Panc1 (cell line): ENCODE measurements at regions not wholly inside any gene's neighbourhood (a gene's known extent, or its start where the extent isn't known, plus 50 kb on each side); places are given as distances from the start of the nearest gene placed in this dataset.
"Not testable (repeated sequence)": the region's sequence is repeated elsewhere in the genome, so short reads cannot be mapped to it uniquely, and the experiment has no call there.

Experiments
- ATAC-seq: fragments of 200-7000 bp; cut with Tn5 transposase; 2 replicates; pipeline ENCODE4 v1.9.1; 2020; ENCODE audit warnings: mild to moderate bottlenecking, moderate library complexity
- BruUV-seq: library from RNA; stranded (reverse); fragments of 400-500 nt; replicated peaks from 2 replicates; lab custom pipeline; 2021; lab: Mats Ljungman, UMichigan
- CTCF ChIA-PET: fragments of 300-600 bp; sonication (Branson Sonifier 250); formaldehyde crosslinking; loops from one replicate; lab custom pipeline; 2022; ENCODE audit warnings: antibody characterized with exemption; lab: Charles Lee
- POLR2A ChIA-PET: fragments of 300-600 bp; sonication (Branson Sonifier 250); formaldehyde crosslinking; loops from one replicate; lab custom pipeline; 2022; ENCODE audit warnings: antibody characterized with exemption; lab: Charles Lee
- DNase-seq: peaks from one replicate; pipeline ENCODE4 v3.0.0-alpha.2; 2010; ENCODE audit warnings: low read depth, low spot score
- H3K27ac ChIP-seq: 2 replicates; pipeline ENCODE4 v1.5.1; 2011; ENCODE audit warnings: mild to moderate bottlenecking, low read length, inconsistent platforms
- H3K27me3 ChIP-seq: fragments of 200-500 bp; sonication (Bioruptor generic); 2 replicates; pipeline ENCODE4 v1.6.0; 2014; ENCODE audit warnings: low read length, inconsistent platforms; ENCODE audit not compliant: control insufficient read depth, insufficient read depth
- H3K36me3 ChIP-seq: fragments of 200-500 bp; sonication (Bioruptor generic); 2 replicates; pipeline ENCODE4 v1.5.1; 2014; ENCODE audit warnings: inconsistent platforms, mild to moderate bottlenecking, low read length, moderate library complexity; ENCODE audit not compliant: control insufficient read depth, insufficient read depth
- H3K4me1 ChIP-seq: 2 replicates; pipeline ENCODE4 v1.5.1; 2011; ENCODE audit warnings: inconsistent platforms, mild to moderate bottlenecking, low read length, moderate library complexity; ENCODE audit not compliant: control insufficient read depth, insufficient read depth
- H3K4me3 ChIP-seq, 2 experiments: 2 replicates each; pipeline ENCODE4 v1.5.1; 2011 to 2012; ENCODE audit warnings: low read depth in 2 of 2, low read length in 2 of 2, mild to moderate bottlenecking in 2 of 2, inconsistent platforms in 1 of 2, moderate library complexity in 1 of 2
- H3K9me3 ChIP-seq: fragments of 200-500 bp; sonication (Bioruptor generic); 2 replicates; pipeline ENCODE4 v1.5.1; 2014; ENCODE audit warnings: low read depth, mild to moderate bottlenecking, inconsistent platforms, low read length, moderate library complexity; ENCODE audit not compliant: control insufficient read depth, insufficient read depth
- CTCF ChIP-seq: fragments of 450-650 bp; IDR thresholded peaks from 2 replicates; pipeline ENCODE4 v1.5.1; 2017; ENCODE audit warnings: mild to moderate bottlenecking
- POLR2AphosphoS5 ChIP-seq: IDR thresholded peaks from 2 replicates; pipeline ENCODE4 v1.6.1; 2012; ENCODE audit warnings: mild to moderate bottlenecking, low read depth, low read length, moderate library complexity
- SIN3A ChIP-seq: IDR thresholded peaks from 2 replicates; pipeline ENCODE4 v1.6.1; 2012; ENCODE audit warnings: low read depth, mild to moderate bottlenecking, low read length, moderate library complexity, borderline replicate concordance; ENCODE audit not compliant: insufficient read depth
- TCF7L2 ChIP-seq: IDR thresholded peaks from 2 replicates; pipeline ENCODE4 v1.6.1; 2011; ENCODE audit warnings: mild to moderate bottlenecking, low read depth, low read length, inconsistent platforms
- in situ Hi-C: cut with HindIII; loops from 2 replicates; pipeline ENCODE4 v1.10.0; 2016; ENCODE audit warnings: low sequenced_read_pairs, low pct_unique_long_range_greater_than_20kb
- intact Hi-C: fragments of 100-400 bp; cut with micrococcal nuclease; formaldehyde crosslinking; loops from one replicate; pipeline ENCODE4 v1.10.0; 2022; ENCODE audit not compliant: unreplicated experiment
- TF ChIP-seq, protein P1 (sequence below), 2 experiments: IDR thresholded peaks; 2 replicates each; pipeline ENCODE4 v1.6.1; 2011 to 2012; ENCODE audit warnings: low read depth in 2 of 2, control low read depth in 1 of 2, low read length in 1 of 2, mild to moderate bottlenecking in 1 of 2, moderate library complexity in 1 of 2; ENCODE audit not compliant: insufficient read depth in 1 of 2

DNA sequence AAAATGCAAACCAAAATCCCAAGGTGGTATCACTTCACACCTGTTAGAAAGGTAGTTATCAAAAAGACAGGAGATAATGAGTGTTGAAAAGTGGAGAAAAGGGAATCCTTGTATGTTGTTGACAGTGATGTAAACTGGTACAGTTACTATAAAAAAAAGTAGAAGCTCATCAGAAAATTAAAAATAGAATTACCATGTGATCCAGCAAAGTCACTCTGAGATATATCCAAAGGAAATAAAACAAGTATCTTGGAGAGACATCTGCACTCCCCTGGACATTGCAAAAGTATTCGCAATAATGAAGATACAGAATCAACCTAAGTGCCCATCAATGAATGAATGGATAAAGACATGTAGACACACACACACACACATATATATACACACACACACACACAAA, 208.3 kb upstream of the PIEZO2 start:
- H3K27me3 ChIP-seq: no peaks in the 10 kb centered on the region
- in situ Hi-C loops (no loop called here), intact Hi-C loops (no loop called here)
- H3K36me3 ChIP-seq: no peaks in the 10 kb centered on the region
- H3K9me3 ChIP-seq: no peaks in the 10 kb centered on the region
- ChIA-PET CTCF (no interaction called here), POLR2A (no interaction called here)
- TF ChIP-seq TCF7L2 (no peak), POLR2AphosphoS5 (no peak), SIN3A (no peak)
- TF ChIP-seq, protein P1, sequence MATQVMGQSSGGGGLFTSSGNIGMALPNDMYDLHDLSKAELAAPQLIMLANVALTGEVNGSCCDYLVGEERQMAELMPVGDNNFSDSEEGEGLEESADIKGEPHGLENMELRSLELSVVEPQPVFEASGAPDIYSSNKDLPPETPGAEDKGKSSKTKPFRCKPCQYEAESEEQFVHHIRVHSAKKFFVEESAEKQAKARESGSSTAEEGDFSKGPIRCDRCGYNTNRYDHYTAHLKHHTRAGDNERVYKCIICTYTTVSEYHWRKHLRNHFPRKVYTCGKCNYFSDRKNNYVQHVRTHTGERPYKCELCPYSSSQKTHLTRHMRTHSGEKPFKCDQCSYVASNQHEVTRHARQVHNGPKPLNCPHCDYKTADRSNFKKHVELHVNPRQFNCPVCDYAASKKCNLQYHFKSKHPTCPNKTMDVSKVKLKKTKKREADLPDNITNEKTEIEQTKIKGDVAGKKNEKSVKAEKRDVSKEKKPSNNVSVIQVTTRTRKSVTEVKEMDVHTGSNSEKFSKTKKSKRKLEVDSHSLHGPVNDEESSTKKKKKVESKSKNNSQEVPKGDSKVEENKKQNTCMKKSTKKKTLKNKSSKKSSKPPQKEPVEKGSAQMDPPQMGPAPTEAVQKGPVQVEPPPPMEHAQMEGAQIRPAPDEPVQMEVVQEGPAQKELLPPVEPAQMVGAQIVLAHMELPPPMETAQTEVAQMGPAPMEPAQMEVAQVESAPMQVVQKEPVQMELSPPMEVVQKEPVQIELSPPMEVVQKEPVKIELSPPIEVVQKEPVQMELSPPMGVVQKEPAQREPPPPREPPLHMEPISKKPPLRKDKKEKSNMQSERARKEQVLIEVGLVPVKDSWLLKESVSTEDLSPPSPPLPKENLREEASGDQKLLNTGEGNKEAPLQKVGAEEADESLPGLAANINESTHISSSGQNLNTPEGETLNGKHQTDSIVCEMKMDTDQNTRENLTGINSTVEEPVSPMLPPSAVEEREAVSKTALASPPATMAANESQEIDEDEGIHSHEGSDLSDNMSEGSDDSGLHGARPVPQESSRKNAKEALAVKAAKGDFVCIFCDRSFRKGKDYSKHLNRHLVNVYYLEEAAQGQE (IDR thresholded peaks at IDR 0.05; ENCODE audit: insufficient read depth in 1 of 2, low read depth in 2 of 2, low read length in 1 of 2): no peak
- no peak for ATAC-seq
- H3K27ac ChIP-seq: no peak overlapping the region
- no peaks in the 10 kb centered on the region for H3K4me1 ChIP-seq
- BruUV-seq: no TSS peak
- no peak overlapping the region for H3K4me3 ChIP-seq
- no peak for DNase-seq

- CTCF ChIA-PET, ATAC-seq, H3K9me3 ChIP-seq, POLR2A ChIA-PET, BruUV-seq, H3K27me3 ChIP-seq, H3K4me1 ChIP-seq, DNase-seq, intact Hi-C loops, H3K27ac ChIP-seq, in situ Hi-C loops, H3K4me3 ChIP-seq, H3K36me3 ChIP-seq: not testable (repeated sequence)
Observed at GRCh38 chr18:11344576-11344975, 195.2 kb upstream of the PIEZO2 start.

DNA sequence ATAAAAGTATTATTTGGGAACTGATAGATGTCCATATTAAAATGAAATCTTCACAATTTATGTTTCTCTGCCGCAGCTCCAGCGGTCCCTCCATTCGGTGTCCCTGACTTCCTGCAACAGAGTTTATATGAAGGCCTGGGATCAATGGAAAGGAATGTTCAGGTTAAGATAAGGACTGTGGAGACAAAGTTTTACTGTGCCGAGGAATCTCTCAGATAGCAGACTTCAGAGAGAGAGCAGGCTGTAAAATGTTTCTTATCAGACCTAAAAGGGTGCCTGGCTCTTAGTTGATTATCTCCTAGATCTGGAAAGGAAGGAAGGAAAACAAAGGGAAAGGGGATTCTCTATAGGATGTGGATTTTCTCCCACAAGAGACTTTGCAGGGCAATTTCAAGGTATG, 193.7 kb upstream of the PIEZO2 start:
- Histone ChIP-seq H3K36me3 (no peaks in the 10 kb centered on the region), H3K4me3 (no peak overlapping the region), H3K9me3 (no peaks in the 10 kb centered on the region; the same call in 1 of the 2 replicates), H3K27me3 (no peaks in the 10 kb centered on the region), H3K4me1 (no peaks in the 10 kb centered on the region), H3K27ac (no peak overlapping the region)
- ChIA-PET POLR2A (no interaction called here), CTCF (no interaction called here)
- no peak for TF ChIP-seq TCF7L2
- no peak for TF ChIP-seq SIN3A
- TF ChIP-seq, protein P1 (IDR thresholded peaks at IDR 0.05; ENCODE audit: insufficient read depth in 1 of 2, low read depth in 2 of 2, low read length in 1 of 2): no peak
- no peak for TF ChIP-seq CTCF
- ATAC-seq (no peak), DNase-seq (no peak)
- in situ Hi-C loops (no loop called here), intact Hi-C loops (no loop called here)
- BruUV-seq: no TSS peak

- intact Hi-C loops, H3K4me1 ChIP-seq, DNase-seq, H3K4me3 ChIP-seq, ATAC-seq, H3K27me3 ChIP-seq, H3K27ac ChIP-seq, in situ Hi-C loops, H3K9me3 ChIP-seq, H3K36me3 ChIP-seq, CTCF ChIA-PET, BruUV-seq, POLR2A ChIA-PET: not testable (repeated sequence)
Observed at GRCh38 chr18:11342115-11342514, 192.7 kb upstream of the PIEZO2 start.
